Astrocyte (in vitro differentiated cells and primary cell): ENCODE measurements at regions not wholly inside any gene's neighbourhood (a gene's known extent, or its start where the extent isn't known, plus 50 kb on each side); places are given as distances from the start of the nearest gene placed in this dataset.
"Not testable (repeated sequence)": the region's sequence is repeated elsewhere in the genome, so short reads cannot be mapped to it uniquely, and the experiment has no call there.

Experiments used
- CTCF ChIP-seq: IDR thresholded peaks from 2 replicates; pipeline ENCODE4 v1.5.1; 2011; ENCODE audit warnings: low read depth, mild to moderate bottlenecking, inconsistent platforms, low read length, moderate library complexity; ENCODE audit not compliant: insufficient read depth
- EZH2 ChIP-seq: IDR thresholded peaks from 2 replicates; pipeline ENCODE4 v1.6.1; 2012; ENCODE audit warnings: mild to moderate bottlenecking, low read length, inconsistent platforms; ENCODE audit not compliant: insufficient read depth

GRCh38 chr7:29690510-29690909 lies 115.8 kb upstream of the WIPF3 start:
- not testable (repeated sequence) for TF ChIP-seq CTCF, EZH2
